GM21737 (cell line): ENCODE measurements at regions not wholly inside any gene's neighbourhood (a gene's known extent, or its start where the extent isn't known, plus 50 kb on each side); places are given as distances from the start of the nearest gene placed in this dataset.
"Not testable (repeated sequence)": the region's sequence is repeated elsewhere in the genome, so short reads cannot be mapped to it uniquely, and the experiment has no call there.

Source experiments
- ATAC-seq: cut with Tn5 transposase; IDR thresholded peaks from one replicate; pipeline ENCODE4 v1.9.1; 2021; ENCODE audit warnings: mild to moderate bottlenecking, moderate library complexity; ENCODE audit not compliant: unreplicated experiment

GRCh38 chr1:157294387-157295145 is 156.4 kb upstream of the ETV3 start:
- not testable (repeated sequence) for ATAC-seq

GRCh38 chr1:157292809-157293564 is 154.8 kb upstream of the ETV3 start:
- ATAC-seq: no peak

GRCh38 chr1:157292302-157292701 is 154.1 kb upstream of the ETV3 start:
- ATAC-seq: no peak

- no peak for ATAC-seq
Measured at GRCh38 chr1:157291083-157291482, 152.9 kb upstream of the ETV3 start.

- ATAC-seq: no peak
Measured at GRCh38 chr1:157289424-157290105, 151.4 kb upstream of the ETV3 start.

- no peak for ATAC-seq
Measured at GRCh38 chr1:157288996-157289395, 150.8 kb upstream of the ETV3 start.

- no peak for ATAC-seq
Measured at GRCh38 chr1:157288492-157288891, 150.3 kb upstream of the ETV3 start.

- ATAC-seq: no peak
Measured at GRCh38 chr1:157288006-157288405, 149.8 kb upstream of the ETV3 start.

- no peak for ATAC-seq
Measured at GRCh38 chr1:157287462-157287861, 149.3 kb upstream of the ETV3 start.

- no peak for ATAC-seq
Measured at GRCh38 chr1:157286646-157287420, 148.6 kb upstream of the ETV3 start.

GRCh38 chr1:157286096-157286495 is 147.9 kb upstream of the ETV3 start:
- ATAC-seq: no peak

- no peak for ATAC-seq
Measured at GRCh38 chr1:157284451-157284850, 146.3 kb upstream of the ETV3 start.

GRCh38 chr1:157279802-157280140 is 141.6 kb upstream of the ETV3 start:
- ATAC-seq: no peak

GRCh38 chr1:157279138-157279801 is 141.1 kb upstream of the ETV3 start:
- no peak for ATAC-seq

- no peak for ATAC-seq
Measured at GRCh38 chr1:157278383-157279137, 140.4 kb upstream of the ETV3 start.

- ATAC-seq: no peak
Measured at GRCh38 chr1:157277913-157278312, 139.7 kb upstream of the ETV3 start.

- ATAC-seq: no peak
Measured at GRCh38 chr1:157277281-157277680, 139.1 kb upstream of the ETV3 start.

- no peak for ATAC-seq
Measured at GRCh38 chr1:157274698-157275534, 136.7 kb upstream of the ETV3 start.
